GM23338 (cell line): ENCODE measurements at regions not wholly inside any gene's neighbourhood (a gene's known extent, or its start where the extent isn't known, plus 50 kb on each side); places are given as distances from the start of the nearest gene placed in this dataset.

Source experiments
- ATAC-seq: fragments of 200-7000 bp; cut with Tn5 transposase; 3 replicates; pipeline ENCODE4 v1.9.1; 2020
- DNase-seq: peaks from one replicate; pipeline ENCODE4 v3.0.0-alpha.2; 2015; ENCODE audit warnings: low spot score
- H2AFZ ChIP-seq: fragments of 200-600 bp; sonication (generic); 2 replicates; pipeline ENCODE4 v1.8.0; 2016; ENCODE audit warnings: antibody characterized with exemption, mild to moderate bottlenecking, moderate library complexity
- H3F3A ChIP-seq: fragments of 200-600 bp; sonication (generic); replicated peaks from 2 replicates; pipeline ENCODE4 v1.8.0; 2017; ENCODE audit warnings: antibody characterized with exemption, mixed run types, low read depth
- H3K27ac ChIP-seq: fragments of 200-600 bp; sonication (generic); 2 replicates; pipeline ENCODE4 v1.6.1; 2016; ENCODE audit warnings: low read depth
- H3K27me3 ChIP-seq: fragments of 200-600 bp; sonication (generic); 2 replicates; pipeline ENCODE4 v1.8.0; 2016; ENCODE audit warnings: mild to moderate bottlenecking, mixed run types, moderate library complexity; ENCODE audit not compliant: insufficient read depth
- H3K36me3 ChIP-seq: fragments of 200-600 bp; sonication (generic); 2 replicates; pipeline ENCODE4 v1.8.0; 2016; ENCODE audit warnings: mild to moderate bottlenecking; ENCODE audit not compliant: insufficient read depth
- H3K4me1 ChIP-seq: fragments of 200-600 bp; sonication (generic); 2 replicates; pipeline ENCODE4 v1.8.0; 2016; ENCODE audit warnings: mild to moderate bottlenecking, moderate library complexity; ENCODE audit not compliant: insufficient read depth
- H3K4me2 ChIP-seq: fragments of 200-600 bp; sonication (generic); 2 replicates; pipeline ENCODE4 v1.7.1; 2017; ENCODE audit warnings: mixed run types
- H3K4me3 ChIP-seq: fragments of 200-600 bp; sonication (generic); 2 replicates; pipeline ENCODE4 v1.6.1; 2016; ENCODE audit warnings: mixed run types
- H3K79me2 ChIP-seq: fragments of 200-600 bp; sonication (generic); replicated peaks from 2 replicates; pipeline ENCODE4 v1.8.0; 2017; ENCODE audit warnings: mild to moderate bottlenecking; ENCODE audit not compliant: insufficient read depth
- H3K9me2 ChIP-seq: fragments of 200-600 bp; sonication (generic); 2 replicates; pipeline ENCODE4 v1.8.0; 2017; ENCODE audit not compliant: insufficient read depth
- H4K20me1 ChIP-seq: fragments of 200-600 bp; sonication (generic); replicated peaks from 2 replicates; pipeline ENCODE4 v1.8.0; 2017; ENCODE audit warnings: mild to moderate bottlenecking; ENCODE audit not compliant: insufficient read depth
- H3K27ac Mint-ChIP-seq: 2 replicates; pipeline ENCODE4 v1.8.0; 2020; ENCODE audit warnings: inconsistent platforms, mild to moderate bottlenecking, moderate library complexity, mixed read lengths
- H3K27me3 Mint-ChIP-seq: 3 replicates; pipeline ENCODE4 v1.8.0; 2022; ENCODE audit warnings: low read depth, mild to moderate bottlenecking, moderate library complexity, mixed read lengths, inconsistent platforms; ENCODE audit not compliant: insufficient read depth, poor library complexity
- H3K36me3 Mint-ChIP-seq: 3 replicates; pipeline ENCODE4 v1.8.0; 2021; ENCODE audit warnings: low read depth, mild to moderate bottlenecking, inconsistent platforms, moderate library complexity, mixed read lengths
- H3K4me1 Mint-ChIP-seq: 3 replicates; pipeline ENCODE4 v1.8.0; 2020; ENCODE audit warnings: mild to moderate bottlenecking, inconsistent platforms, mixed read lengths
- H3K4me3 Mint-ChIP-seq: 3 replicates; pipeline ENCODE4 v1.8.0; 2021; ENCODE audit warnings: moderate library complexity, mild to moderate bottlenecking, inconsistent platforms, mixed read lengths
- H3K9me3 Mint-ChIP-seq: 3 replicates; pipeline ENCODE4 v1.8.0; 2020; ENCODE audit warnings: moderate library complexity, mild to moderate bottlenecking, inconsistent platforms, mixed read lengths
- CREB1 ChIP-seq: fragments of 250-450 bp; sonication (Bioruptor Pico); IDR thresholded peaks from 2 replicates; pipeline ENCODE4 v1.5.0; 2020; ENCODE audit warnings: low read depth, mild to moderate bottlenecking, moderate library complexity
- EZH2 ChIP-seq: fragments of 200-600 bp; sonication (generic); IDR thresholded peaks from one replicate; pipeline ENCODE4 v1.8.0; 2017; ENCODE audit warnings: antibody characterized with exemption, mild to moderate bottlenecking, low read depth; ENCODE audit not compliant: unreplicated experiment
- EZH2phosphoT487 ChIP-seq: fragments of 200-600 bp; sonication (generic); IDR thresholded peaks from one replicate; pipeline ENCODE4 v1.8.1; 2018; ENCODE audit warnings: antibody characterized with exemption; ENCODE audit not compliant: unreplicated experiment
- JUNB ChIP-seq: IDR thresholded peaks from one replicate; pipeline ENCODE4 v1.6.1; 2016; ENCODE audit warnings: antibody characterized with exemption; ENCODE audit not compliant: unreplicated experiment
- NANOG ChIP-seq: IDR thresholded peaks from 2 replicates; pipeline ENCODE4 v1.6.1; 2016; ENCODE audit warnings: antibody characterized with exemption, borderline replicate concordance
- POLR2AphosphoS5 ChIP-seq: IDR thresholded peaks from 2 replicates; pipeline ENCODE4 v1.6.1; 2016; ENCODE audit warnings: antibody characterized with exemption, low read depth
- STAT1 ChIP-seq: IDR thresholded peaks from one replicate; pipeline ENCODE4 v1.6.1; 2016; ENCODE audit warnings: antibody characterized with exemption; ENCODE audit not compliant: unreplicated experiment
- ZNF114 ChIP-seq: fragments of 250-450 bp; sonication (Bioruptor Pico); IDR thresholded peaks from 2 replicates; pipeline ENCODE4 v1.5.0; 2020; ENCODE audit warnings: mild to moderate bottlenecking, moderate library complexity
- ZNF331 ChIP-seq: fragments of 250-450 bp; sonication (Bioruptor Pico); IDR thresholded peaks from 2 replicates; pipeline ENCODE4 v1.5.0; 2020; ENCODE audit warnings: low read depth, mild to moderate bottlenecking, moderate library complexity
- TF ChIP-seq, protein P1 (sequence below): fragments of 250-450 bp; sonication (Bioruptor Pico); IDR thresholded peaks from 2 replicates; pipeline ENCODE4 v1.5.0; 2020; ENCODE audit warnings: mild to moderate bottlenecking, moderate library complexity
- TF ChIP-seq, protein P2 (sequence below): IDR thresholded peaks from one replicate; pipeline ENCODE4 v1.6.1; 2018; ENCODE audit warnings: antibody characterized with exemption; ENCODE audit not compliant: unreplicated experiment
- TF ChIP-seq, protein P3 (sequence below), 2 experiments: fragments of 200-600 bp in 1 of 2; sonication (generic) in 1 of 2; conservative IDR thresholded peaks; 2 replicates each; pipeline versions ENCODE4 v1.5.1 to v1.6.1; 2016 to 2017; ENCODE audit warnings: antibody characterized with exemption in 2 of 2, low read depth in 2 of 2, mild to moderate bottlenecking in 2 of 2, moderate library complexity in 1 of 2
- TF ChIP-seq, protein P4 (sequence below): IDR thresholded peaks from 2 replicates; pipeline ENCODE4 v1.6.1; 2016; ENCODE audit warnings: antibody characterized with exemption

DNA sequence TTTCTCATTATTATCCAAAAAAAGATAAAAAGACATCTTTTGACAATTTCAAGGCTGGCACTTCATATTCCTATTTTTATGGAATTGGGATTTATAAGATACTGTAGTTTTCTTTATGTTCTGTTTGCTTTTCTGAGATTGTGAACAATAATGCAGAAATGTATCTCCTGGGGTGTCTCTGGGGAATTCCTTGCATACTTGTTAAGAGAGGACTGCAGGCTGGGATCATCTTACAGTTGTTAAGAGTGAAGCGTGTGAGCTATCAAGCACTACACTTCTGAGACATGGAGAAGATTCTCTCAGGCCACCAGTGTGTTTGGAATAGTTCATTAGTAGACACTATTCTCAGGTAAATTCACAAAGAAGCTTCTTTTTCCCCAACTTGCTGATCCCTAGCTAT is 963.3 kb upstream of the GJE1 start:
- H3K79me2 ChIP-seq = no peaks in the 10 kb centered on the region
- H3K4me1 ChIP-seq = peaks cover 27% of the 10 kb centered on the region
- no peaks in the 10 kb centered on the region for H4K20me1 ChIP-seq
- ATAC-seq (peak; percentile 87), DNase-seq (peak; percentile 69)
- no peaks in the 10 kb centered on the region for H3K27me3 ChIP-seq
- H3K4me3 ChIP-seq = no peak overlapping the region
- TF ChIP-seq, protein P1, sequence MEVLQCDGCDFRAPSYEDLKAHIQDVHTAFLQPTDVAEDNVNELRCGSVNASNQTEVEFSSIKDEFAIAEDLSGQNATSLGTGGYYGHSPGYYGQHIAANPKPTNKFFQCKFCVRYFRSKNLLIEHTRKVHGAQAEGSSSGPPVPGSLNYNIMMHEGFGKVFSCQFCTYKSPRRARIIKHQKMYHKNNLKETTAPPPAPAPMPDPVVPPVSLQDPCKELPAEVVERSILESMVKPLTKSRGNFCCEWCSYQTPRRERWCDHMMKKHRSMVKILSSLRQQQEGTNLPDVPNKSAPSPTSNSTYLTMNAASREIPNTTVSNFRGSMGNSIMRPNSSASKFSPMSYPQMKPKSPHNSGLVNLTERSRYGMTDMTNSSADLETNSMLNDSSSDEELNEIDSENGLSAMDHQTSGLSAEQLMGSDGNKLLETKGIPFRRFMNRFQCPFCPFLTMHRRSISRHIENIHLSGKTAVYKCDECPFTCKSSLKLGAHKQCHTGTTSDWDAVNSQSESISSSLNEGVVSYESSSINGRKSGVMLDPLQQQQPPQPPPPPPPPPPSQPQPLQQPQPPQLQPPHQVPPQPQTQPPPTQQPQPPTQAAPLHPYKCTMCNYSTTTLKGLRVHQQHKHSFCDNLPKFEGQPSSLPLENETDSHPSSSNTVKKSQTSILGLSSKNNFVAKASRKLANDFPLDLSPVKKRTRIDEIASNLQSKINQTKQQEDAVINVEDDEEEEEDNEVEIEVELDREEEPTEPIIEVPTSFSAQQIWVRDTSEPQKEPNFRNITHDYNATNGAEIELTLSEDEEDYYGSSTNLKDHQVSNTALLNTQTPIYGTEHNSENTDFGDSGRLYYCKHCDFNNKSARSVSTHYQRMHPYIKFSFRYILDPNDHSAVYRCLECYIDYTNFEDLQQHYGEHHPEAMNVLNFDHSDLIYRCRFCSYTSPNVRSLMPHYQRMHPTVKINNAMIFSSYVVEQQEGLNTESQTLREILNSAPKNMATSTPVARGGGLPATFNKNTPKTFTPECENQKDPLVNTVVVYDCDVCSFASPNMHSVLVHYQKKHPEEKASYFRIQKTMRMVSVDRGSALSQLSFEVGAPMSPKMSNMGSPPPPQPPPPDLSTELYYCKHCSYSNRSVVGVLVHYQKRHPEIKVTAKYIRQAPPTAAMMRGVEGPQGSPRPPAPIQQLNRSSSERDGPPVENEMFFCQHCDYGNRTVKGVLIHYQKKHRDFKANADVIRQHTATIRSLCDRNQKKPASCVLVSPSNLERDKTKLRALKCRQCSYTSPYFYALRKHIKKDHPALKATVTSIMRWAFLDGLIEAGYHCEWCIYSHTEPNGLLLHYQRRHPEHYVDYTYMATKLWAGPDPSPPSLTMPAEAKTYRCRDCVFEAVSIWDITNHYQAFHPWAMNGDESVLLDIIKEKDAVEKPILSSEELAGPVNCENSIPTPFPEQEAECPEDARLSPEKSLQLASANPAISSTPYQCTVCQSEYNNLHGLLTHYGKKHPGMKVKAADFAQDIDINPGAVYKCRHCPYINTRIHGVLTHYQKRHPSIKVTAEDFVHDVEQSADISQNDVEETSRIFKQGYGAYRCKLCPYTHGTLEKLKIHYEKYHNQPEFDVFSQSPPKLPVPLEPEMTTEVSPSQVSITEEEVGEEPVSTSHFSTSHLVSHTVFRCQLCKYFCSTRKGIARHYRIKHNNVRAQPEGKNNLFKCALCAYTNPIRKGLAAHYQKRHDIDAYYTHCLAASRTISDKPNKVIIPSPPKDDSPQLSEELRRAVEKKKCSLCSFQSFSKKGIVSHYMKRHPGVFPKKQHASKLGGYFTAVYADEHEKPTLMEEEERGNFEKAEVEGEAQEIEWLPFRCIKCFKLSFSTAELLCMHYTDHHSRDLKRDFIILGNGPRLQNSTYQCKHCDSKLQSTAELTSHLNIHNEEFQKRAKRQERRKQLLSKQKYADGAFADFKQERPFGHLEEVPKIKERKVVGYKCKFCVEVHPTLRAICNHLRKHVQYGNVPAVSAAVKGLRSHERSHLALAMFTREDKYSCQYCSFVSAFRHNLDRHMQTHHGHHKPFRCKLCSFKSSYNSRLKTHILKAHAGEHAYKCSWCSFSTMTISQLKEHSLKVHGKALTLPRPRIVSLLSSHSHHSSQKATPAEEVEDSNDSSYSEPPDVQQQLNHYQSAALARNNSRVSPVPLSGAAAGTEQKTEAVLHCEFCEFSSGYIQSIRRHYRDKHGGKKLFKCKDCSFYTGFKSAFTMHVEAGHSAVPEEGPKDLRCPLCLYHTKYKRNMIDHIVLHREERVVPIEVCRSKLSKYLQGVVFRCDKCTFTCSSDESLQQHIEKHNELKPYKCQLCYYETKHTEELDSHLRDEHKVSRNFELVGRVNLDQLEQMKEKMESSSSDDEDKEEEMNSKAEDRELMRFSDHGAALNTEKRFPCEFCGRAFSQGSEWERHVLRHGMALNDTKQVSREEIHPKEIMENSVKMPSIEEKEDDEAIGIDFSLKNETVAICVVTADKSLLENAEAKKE (CRISPR knock-in tag) = no peak
- TF ChIP-seq, protein P2, sequence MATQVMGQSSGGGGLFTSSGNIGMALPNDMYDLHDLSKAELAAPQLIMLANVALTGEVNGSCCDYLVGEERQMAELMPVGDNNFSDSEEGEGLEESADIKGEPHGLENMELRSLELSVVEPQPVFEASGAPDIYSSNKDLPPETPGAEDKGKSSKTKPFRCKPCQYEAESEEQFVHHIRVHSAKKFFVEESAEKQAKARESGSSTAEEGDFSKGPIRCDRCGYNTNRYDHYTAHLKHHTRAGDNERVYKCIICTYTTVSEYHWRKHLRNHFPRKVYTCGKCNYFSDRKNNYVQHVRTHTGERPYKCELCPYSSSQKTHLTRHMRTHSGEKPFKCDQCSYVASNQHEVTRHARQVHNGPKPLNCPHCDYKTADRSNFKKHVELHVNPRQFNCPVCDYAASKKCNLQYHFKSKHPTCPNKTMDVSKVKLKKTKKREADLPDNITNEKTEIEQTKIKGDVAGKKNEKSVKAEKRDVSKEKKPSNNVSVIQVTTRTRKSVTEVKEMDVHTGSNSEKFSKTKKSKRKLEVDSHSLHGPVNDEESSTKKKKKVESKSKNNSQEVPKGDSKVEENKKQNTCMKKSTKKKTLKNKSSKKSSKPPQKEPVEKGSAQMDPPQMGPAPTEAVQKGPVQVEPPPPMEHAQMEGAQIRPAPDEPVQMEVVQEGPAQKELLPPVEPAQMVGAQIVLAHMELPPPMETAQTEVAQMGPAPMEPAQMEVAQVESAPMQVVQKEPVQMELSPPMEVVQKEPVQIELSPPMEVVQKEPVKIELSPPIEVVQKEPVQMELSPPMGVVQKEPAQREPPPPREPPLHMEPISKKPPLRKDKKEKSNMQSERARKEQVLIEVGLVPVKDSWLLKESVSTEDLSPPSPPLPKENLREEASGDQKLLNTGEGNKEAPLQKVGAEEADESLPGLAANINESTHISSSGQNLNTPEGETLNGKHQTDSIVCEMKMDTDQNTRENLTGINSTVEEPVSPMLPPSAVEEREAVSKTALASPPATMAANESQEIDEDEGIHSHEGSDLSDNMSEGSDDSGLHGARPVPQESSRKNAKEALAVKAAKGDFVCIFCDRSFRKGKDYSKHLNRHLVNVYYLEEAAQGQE = no peak
- TF ChIP-seq POLR2AphosphoS5 (no peak), CREB1 (CRISPR knock-in tag) (no peak), STAT1 (no peak), EZH2phosphoT487 (no peak), JUNB (no peak), ZNF114 (CRISPR knock-in tag) (no peak), NANOG (no peak; the same call in 1 of the 2 replicates), EZH2 (no peak), ZNF331 (CRISPR knock-in tag) (no peak)
- TF ChIP-seq, protein P3, sequence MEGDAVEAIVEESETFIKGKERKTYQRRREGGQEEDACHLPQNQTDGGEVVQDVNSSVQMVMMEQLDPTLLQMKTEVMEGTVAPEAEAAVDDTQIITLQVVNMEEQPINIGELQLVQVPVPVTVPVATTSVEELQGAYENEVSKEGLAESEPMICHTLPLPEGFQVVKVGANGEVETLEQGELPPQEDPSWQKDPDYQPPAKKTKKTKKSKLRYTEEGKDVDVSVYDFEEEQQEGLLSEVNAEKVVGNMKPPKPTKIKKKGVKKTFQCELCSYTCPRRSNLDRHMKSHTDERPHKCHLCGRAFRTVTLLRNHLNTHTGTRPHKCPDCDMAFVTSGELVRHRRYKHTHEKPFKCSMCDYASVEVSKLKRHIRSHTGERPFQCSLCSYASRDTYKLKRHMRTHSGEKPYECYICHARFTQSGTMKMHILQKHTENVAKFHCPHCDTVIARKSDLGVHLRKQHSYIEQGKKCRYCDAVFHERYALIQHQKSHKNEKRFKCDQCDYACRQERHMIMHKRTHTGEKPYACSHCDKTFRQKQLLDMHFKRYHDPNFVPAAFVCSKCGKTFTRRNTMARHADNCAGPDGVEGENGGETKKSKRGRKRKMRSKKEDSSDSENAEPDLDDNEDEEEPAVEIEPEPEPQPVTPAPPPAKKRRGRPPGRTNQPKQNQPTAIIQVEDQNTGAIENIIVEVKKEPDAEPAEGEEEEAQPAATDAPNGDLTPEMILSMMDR (conservative IDR thresholded peaks at IDR 0.05; ENCODE audit: low read depth in 2 of 2) = no peak
- TF ChIP-seq, protein P4, sequence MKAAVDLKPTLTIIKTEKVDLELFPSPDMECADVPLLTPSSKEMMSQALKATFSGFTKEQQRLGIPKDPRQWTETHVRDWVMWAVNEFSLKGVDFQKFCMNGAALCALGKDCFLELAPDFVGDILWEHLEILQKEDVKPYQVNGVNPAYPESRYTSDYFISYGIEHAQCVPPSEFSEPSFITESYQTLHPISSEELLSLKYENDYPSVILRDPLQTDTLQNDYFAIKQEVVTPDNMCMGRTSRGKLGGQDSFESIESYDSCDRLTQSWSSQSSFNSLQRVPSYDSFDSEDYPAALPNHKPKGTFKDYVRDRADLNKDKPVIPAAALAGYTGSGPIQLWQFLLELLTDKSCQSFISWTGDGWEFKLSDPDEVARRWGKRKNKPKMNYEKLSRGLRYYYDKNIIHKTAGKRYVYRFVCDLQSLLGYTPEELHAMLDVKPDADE = no peak
- H3K27ac Mint-ChIP-seq = peak overlapping the region; percentile 15; the same call in 1 of the 2 replicates
- peaks cover 21% of the 10 kb centered on the region; the same call in 1 of the 3 replicates for H3K9me3 Mint-ChIP-seq
- peaks cover 4% of the 10 kb centered on the region for H3K9me2 ChIP-seq
- H3K27ac ChIP-seq = no peak overlapping the region
- no peaks in the 10 kb centered on the region for H3F3A ChIP-seq
- 0 out of 2 replicates have a peak overlapping the region, but pooled peaks have one; percentile 33 for H3K4me2 ChIP-seq
- H3K36me3 Mint-ChIP-seq = peaks cover 36% of the 10 kb centered on the region
- H2AFZ ChIP-seq = no peak overlapping the region
- H3K4me3 Mint-ChIP-seq = no peak overlapping the region
- peaks cover 28% of the 10 kb centered on the region for H3K4me1 Mint-ChIP-seq
- H3K27me3 Mint-ChIP-seq = peaks cover 3% of the 10 kb centered on the region
- H3K36me3 ChIP-seq = no peaks in the 10 kb centered on the region
